DOHH2 (cell line): ENCODE measurements at regions not wholly inside any gene's neighbourhood (a gene's known extent, or its start where the extent isn't known, plus 50 kb on each side); places are given as distances from the start of the nearest gene placed in this dataset.
"Not testable (repeated sequence)": the region's sequence is repeated elsewhere in the genome, so short reads cannot be mapped to it uniquely, and the experiment has no call there.

Source experiments
- H3F3A ChIP-seq: fragments of 200-600 bp; sonication (generic), shearing (Covaris generic); 2 replicates; pipeline ENCODE4 v1.6.0; 2016; ENCODE audit warnings: antibody characterized with exemption, mild to moderate bottlenecking; ENCODE audit not compliant: control insufficient read depth, insufficient read depth
- H3K27ac ChIP-seq: fragments of 200-600 bp; sonication (generic); 2 replicates; pipeline ENCODE4 v1.5.1; 2014; ENCODE audit warnings: low read depth, mild to moderate bottlenecking, low read length, moderate library complexity
- H3K27me3 ChIP-seq: fragments of 200-600 bp; sonication (generic); 2 replicates; pipeline ENCODE4 v1.6.1; 2014; ENCODE audit warnings: mild to moderate bottlenecking, low read length, mixed read lengths; ENCODE audit not compliant: control insufficient read depth
- H3K36me3 ChIP-seq: fragments of 200-600 bp; sonication (generic); 2 replicates; pipeline ENCODE4 v1.6.1; 2014; ENCODE audit warnings: mild to moderate bottlenecking, low read length, moderate library complexity, mixed read lengths; ENCODE audit not compliant: control insufficient read depth
- H3K4me1 ChIP-seq: fragments of 200-600 bp; sonication (generic); 2 replicates; pipeline ENCODE4 v1.6.1; 2014; ENCODE audit warnings: mild to moderate bottlenecking, low read length, mixed read lengths; ENCODE audit not compliant: control insufficient read depth
- H3K4me2 ChIP-seq: fragments of 200-600 bp; sonication (generic); 2 replicates; pipeline ENCODE4 v1.6.0; 2014; ENCODE audit warnings: mild to moderate bottlenecking, low read length, moderate library complexity
- H3K4me3 ChIP-seq: fragments of 200-600 bp; sonication (generic); 2 replicates; pipeline ENCODE4 v1.5.1; 2014; ENCODE audit warnings: mild to moderate bottlenecking, low read length, mixed read lengths
- H3K79me2 ChIP-seq: fragments of 200-600 bp; sonication (generic); 2 replicates; pipeline ENCODE4 v1.6.1; 2014; ENCODE audit warnings: mild to moderate bottlenecking, low read length, mixed read lengths; ENCODE audit not compliant: control insufficient read depth
- H3K9me2 ChIP-seq: fragments of 200-600 bp; sonication (generic); replicated peaks from 2 replicates; pipeline ENCODE4 v1.6.1; 2014; ENCODE audit warnings: mild to moderate bottlenecking, low read length, mixed read lengths; ENCODE audit not compliant: control insufficient read depth
- H3K9me3 ChIP-seq: fragments of 200-600 bp; sonication (generic); 2 replicates; pipeline ENCODE4 v1.6.1; 2014; ENCODE audit warnings: antibody characterized with exemption, low read length, mixed read lengths; ENCODE audit not compliant: control insufficient read depth, insufficient read depth
- H4K20me1 ChIP-seq: fragments of 200-600 bp; sonication (generic); 2 replicates; pipeline ENCODE4 v1.6.0; 2014; ENCODE audit warnings: low read depth, mild to moderate bottlenecking, antibody characterized with exemption, low read length, moderate library complexity; ENCODE audit not compliant: control insufficient read depth, insufficient read depth
- CTCF ChIP-seq: fragments of 200-600 bp; sonication (generic); IDR thresholded peaks from one replicate; pipeline ENCODE4 v1.5.1; 2014; ENCODE audit warnings: antibody characterized with exemption, mild to moderate bottlenecking, low read depth, low read length; ENCODE audit not compliant: poor library complexity, severe bottlenecking
- EZH2phosphoT487 ChIP-seq: fragments of 200-600 bp; sonication (generic); IDR thresholded peaks from 2 replicates; pipeline ENCODE4 v1.6.1; 2017; ENCODE audit warnings: borderline replicate concordance, mild to moderate bottlenecking, antibody characterized with exemption, low read length, moderate library complexity, mixed read lengths

GRCh38 chr12:46515829-46516228, 143.3 kb upstream of the SLC38A2 start:
- no peak overlapping the region for H3K4me2 ChIP-seq
- no peak overlapping the region for H3K27ac ChIP-seq
- no peaks in the 10 kb centered on the region for H3K27me3 ChIP-seq

GRCh38 chr12:46514886-46515285, 142.3 kb upstream of the SLC38A2 start:
- no peaks in the 10 kb centered on the region for H3K9me3 ChIP-seq
- H3K27ac ChIP-seq, result no peak overlapping the region
- no peak overlapping the region for H3K4me2 ChIP-seq
- TF ChIP-seq EZH2phosphoT487 (no peak), CTCF (no peak)
- H3K4me3 ChIP-seq, result no peak overlapping the region
- H3K27me3 ChIP-seq, result no peaks in the 10 kb centered on the region
- H3K4me1 ChIP-seq, result no peaks in the 10 kb centered on the region
- no peaks in the 10 kb centered on the region for H4K20me1 ChIP-seq
- H3F3A ChIP-seq, result no peaks in the 10 kb centered on the region
- H3K36me3 ChIP-seq, result no peaks in the 10 kb centered on the region
- no peaks in the 10 kb centered on the region for H3K9me2 ChIP-seq
- H3K79me2 ChIP-seq, result no peaks in the 10 kb centered on the region

More at GRCh38 chr12:46515829-46516228, 143.3 kb upstream of the SLC38A2 start:
- Histone ChIP-seq H3K79me2 (no peaks in the 10 kb centered on the region), H3K36me3 (no peaks in the 10 kb centered on the region), H3K4me1 (no peaks in the 10 kb centered on the region), H3K4me3 (no peak overlapping the region), H4K20me1 (no peaks in the 10 kb centered on the region), H3F3A (no peaks in the 10 kb centered on the region), H3K9me2 (no peaks in the 10 kb centered on the region), H3K9me3 (no peaks in the 10 kb centered on the region)
- TF ChIP-seq CTCF, result no peak
- TF ChIP-seq EZH2phosphoT487, result no peak

DNA sequence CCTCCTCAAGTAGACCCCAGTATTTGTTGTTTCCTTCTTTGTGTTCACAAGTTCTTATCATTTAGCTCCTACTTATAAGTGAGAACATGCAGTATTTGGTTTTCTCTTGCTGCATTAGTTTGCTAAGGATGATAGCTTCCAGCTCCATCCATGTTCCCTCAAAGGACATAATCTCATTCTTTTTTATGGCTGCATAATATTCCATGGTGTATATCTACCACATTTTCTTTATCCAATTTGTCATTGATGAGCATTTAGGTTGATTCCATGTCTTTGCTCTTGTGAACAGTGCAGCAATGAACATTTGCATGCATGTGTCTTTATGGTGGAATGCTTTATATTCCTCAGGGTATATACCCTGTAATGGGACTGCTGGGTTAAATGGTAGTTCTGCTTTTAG, 137.7 kb upstream of the SLC38A2 start:
- H3K9me2 ChIP-seq, H3K79me2 ChIP-seq, H3K4me3 ChIP-seq, H3K4me1 ChIP-seq, H3K4me2 ChIP-seq, H3K9me3 ChIP-seq, H3K27ac ChIP-seq, H3K27me3 ChIP-seq, H3K36me3 ChIP-seq, H4K20me1 ChIP-seq, H3F3A ChIP-seq: not testable (repeated sequence)

GRCh38 chr12:46509135-46509534, 136.6 kb upstream of the SLC38A2 start:
- H3K9me3 ChIP-seq, result no peaks in the 10 kb centered on the region
- H3K9me2 ChIP-seq, result no peaks in the 10 kb centered on the region
- no peak overlapping the region for H3K4me2 ChIP-seq
- no peak overlapping the region for H3K4me3 ChIP-seq
- no peaks in the 10 kb centered on the region for H3K27me3 ChIP-seq
- H4K20me1 ChIP-seq, result no peaks in the 10 kb centered on the region
- H3K36me3 ChIP-seq, result no peaks in the 10 kb centered on the region
- TF ChIP-seq EZH2phosphoT487, result no peak
- TF ChIP-seq CTCF, result no peak
- no peak overlapping the region for H3K27ac ChIP-seq
- H3K79me2 ChIP-seq, result no peaks in the 10 kb centered on the region
- H3F3A ChIP-seq, result no peaks in the 10 kb centered on the region
- no peaks in the 10 kb centered on the region for H3K4me1 ChIP-seq
